Endothelial cell of umbilical vein (primary cell): ENCODE measurements at regions not wholly inside any gene's neighbourhood (a gene's known extent, or its start where the extent isn't known, plus 50 kb on each side); places are given as distances from the start of the nearest gene placed in this dataset.
A peak's percentile ranks its signal among the peaks of the same experiment; 100 is the strongest.

Experiments
- BruUV-seq: library from RNA; stranded (reverse); fragments of 400-500 nt; replicated peaks from 2 replicates; lab custom pipeline; 2021; lab: Mats Ljungman, UMichigan
- CTCF ChIA-PET: fragments of 300-600, 350-600 bp; sonication (Branson Sonifier 250); formaldehyde crosslinking; loops from one replicate; lab custom pipeline; 2021; ENCODE audit warnings: antibody characterized with exemption, inconsistent platforms; lab: Charles Lee
- POLR2A ChIA-PET: fragments of 300-600, 350-600 bp; sonication (Branson Sonifier 250); formaldehyde crosslinking; loops from one replicate; lab custom pipeline; 2021; ENCODE audit warnings: antibody characterized with exemption, inconsistent platforms; lab: Charles Lee
- DNase-seq: peaks from one replicate; pipeline ENCODE4 v3.0.0-alpha.2; 2011; ENCODE audit warnings: low read depth, low spot score
- FAIRE-seq: peaks from 2 replicates; lab custom pipeline; 2011; peaks lifted over from hg19 to GRCh38; lab: Jason Lieb, UNC
- H2AFZ ChIP-seq: 2 replicates; pipeline ENCODE4 v1.6.0; 2012; ENCODE audit warnings: low read depth, low read length, control low read depth, inconsistent platforms
- H3K27ac ChIP-seq: 2 replicates; pipeline ENCODE4 v1.5.1; 2011; ENCODE audit warnings: low read depth, mild to moderate bottlenecking, control low read depth, low read length, moderate library complexity; ENCODE audit not compliant: insufficient read depth
- H3K27me3 ChIP-seq, 2 experiments: 2 replicates each; pipeline versions ENCODE4 v1.6.0 to v1.6.1; 2011; ENCODE audit warnings: low read length in 2 of 2, mixed read lengths in 1 of 2; ENCODE audit not compliant: control insufficient read depth in 2 of 2, insufficient read depth in 2 of 2
- H3K36me3 ChIP-seq, 2 experiments: 2 replicates in 1 of 2; 3 replicates in 1 of 2; pipeline ENCODE4 v1.5.1; 2011; ENCODE audit warnings: low read length in 2 of 2, mild to moderate bottlenecking in 1 of 2, moderate library complexity in 1 of 2; ENCODE audit not compliant: control insufficient read depth in 2 of 2, insufficient read depth in 2 of 2; ENCODE audit errors: extremely low read depth in 1 of 2
- H3K4me1 ChIP-seq: 3 replicates; pipeline ENCODE4 v1.5.1; 2011; ENCODE audit warnings: mild to moderate bottlenecking, low read length; ENCODE audit not compliant: control insufficient read depth, insufficient read depth; ENCODE audit errors: extremely low read depth
- H3K4me2 ChIP-seq: 2 replicates; pipeline ENCODE4 v1.6.1; 2011; ENCODE audit warnings: low read length, control low read depth, mixed read lengths; ENCODE audit not compliant: insufficient read depth
- H3K4me3 ChIP-seq, 3 experiments: fragments of 200-600 bp in 1 of 3; sonication (generic), shearing (Covaris generic) in 1 of 3; replicated peaks in 1 of 3; 2 replicates each; pipeline ENCODE4 v1.5.1; 2011 to 2016; ENCODE audit warnings: control low read depth in 3 of 3, low read length in 3 of 3, mild to moderate bottlenecking in 2 of 3, inconsistent platforms in 1 of 3, low read depth in 1 of 3, moderate library complexity in 1 of 3; ENCODE audit not compliant: insufficient read depth in 1 of 3
- H3K79me2 ChIP-seq: 2 replicates; pipeline ENCODE4 v1.6.0; 2012; ENCODE audit warnings: low read length, inconsistent platforms; ENCODE audit not compliant: control insufficient read depth, insufficient read depth
- H3K9ac ChIP-seq: replicated peaks from 2 replicates; pipeline ENCODE3; 2011; ENCODE audit warnings: low read length, control low read depth; ENCODE audit not compliant: insufficient read depth; ENCODE audit errors: extremely low read depth
- H3K9me1 ChIP-seq: replicated peaks from 3 replicates; pipeline ENCODE4 v1.6.0; 2011; ENCODE audit warnings: mild to moderate bottlenecking, low read length; ENCODE audit not compliant: control insufficient read depth, insufficient read depth; ENCODE audit errors: extremely low read depth
- H3K9me3 ChIP-seq: replicated peaks from 2 replicates; pipeline ENCODE4 v1.5.1; 2012; ENCODE audit warnings: low read length, inconsistent platforms; ENCODE audit not compliant: control insufficient read depth, insufficient read depth
- H4K20me1 ChIP-seq: replicated peaks from 2 replicates; pipeline ENCODE3; 2011; ENCODE audit warnings: mild to moderate bottlenecking, low read length; ENCODE audit not compliant: control insufficient read depth, insufficient read depth; ENCODE audit errors: extremely low read depth
- CTCF ChIP-seq, 2 donors: IDR thresholded peaks; 1 replicate in 1 of 2; 2 replicates in 1 of 2; pipeline ENCODE4 v1.5.1; 2011; ENCODE audit warnings: low read length in 2 of 2, mild to moderate bottlenecking in 2 of 2, moderate library complexity in 2 of 2, control low read depth in 1 of 2, inconsistent platforms in 1 of 2, low read depth in 1 of 2; ENCODE audit not compliant: insufficient read depth in 1 of 2; ENCODE audit errors: extremely low read depth in 1 of 2
- EZH2 ChIP-seq: IDR thresholded peaks from 2 replicates; pipeline ENCODE4 v1.6.1; 2012; ENCODE audit warnings: borderline replicate concordance, low read depth, mild to moderate bottlenecking, moderate library complexity, low read length, inconsistent platforms; ENCODE audit not compliant: severe bottlenecking
- FOS ChIP-seq: IDR thresholded peaks from 2 replicates; pipeline ENCODE4 v1.6.1; 2011; ENCODE audit warnings: mild to moderate bottlenecking, low read length, moderate library complexity, borderline replicate concordance; ENCODE audit not compliant: insufficient read depth
- GATA2 ChIP-seq: IDR thresholded peaks from 2 replicates; pipeline ENCODE4 v1.7.0; 2011; ENCODE audit warnings: low read depth, mild to moderate bottlenecking, moderate library complexity, mixed read lengths, low read length; ENCODE audit not compliant: insufficient read length, insufficient read depth
- JUN ChIP-seq: IDR thresholded peaks from 2 replicates; pipeline ENCODE4 v1.6.1; 2011; ENCODE audit warnings: borderline replicate concordance, low read depth; ENCODE audit not compliant: insufficient read length, insufficient read depth
- MAX ChIP-seq: IDR thresholded peaks from 2 replicates; pipeline ENCODE4 v1.6.1; 2011; ENCODE audit not compliant: insufficient read depth, insufficient read length
- MYC ChIP-seq: IDR thresholded peaks from one replicate; pipeline ENCODE4 v1.6.1; 2011; ENCODE audit warnings: mild to moderate bottlenecking, low read depth, low read length
- POLR2A ChIP-seq: IDR thresholded peaks from 2 replicates; pipeline ENCODE4 v1.6.1; 2012; ENCODE audit warnings: low read depth, mild to moderate bottlenecking, control low read depth, low read length
- POLR2AphosphoS5 ChIP-seq: IDR thresholded peaks from 2 replicates; pipeline ENCODE4 v1.6.1; 2012; ENCODE audit warnings: low read depth, mild to moderate bottlenecking, control low read depth, low read length, moderate library complexity; ENCODE audit not compliant: insufficient read depth
- dilution Hi-C: fragments of 300-500 bp; cut with MboI; formaldehyde crosslinking; loops from one replicate; pipeline ENCODE4 v1.15.0; 2019; ENCODE audit warnings: low sequenced_read_pairs; ENCODE audit not compliant: extremely low pct_ligation_motif_present
- intact Hi-C: fragments of 100-400 bp; cut with micrococcal nuclease; formaldehyde crosslinking; loops from one replicate; pipeline ENCODE4 v1.10.0; 2022

- H3K4me2 ChIP-seq: peak overlapping the region; percentile 24
- no peak for FAIRE-seq
- H3K79me2 ChIP-seq: no peaks in the 10 kb centered on the region
- H3K27ac ChIP-seq: no peak overlapping the region
- no peaks in the 10 kb centered on the region for H3K36me3 ChIP-seq
- H2AFZ ChIP-seq: no peak overlapping the region
- peak; percentile 5 for DNase-seq
- no peak overlapping the region for H3K9ac ChIP-seq
- ChIA-PET CTCF (no interaction called here), POLR2A (no interaction called here)
- intact Hi-C loops (no loop called here), dilution Hi-C loops (no loop called here)
- H3K4me3 ChIP-seq: no peak overlapping the region
- H3K9me3 ChIP-seq: no peaks in the 10 kb centered on the region
- TF ChIP-seq POLR2AphosphoS5 (no peak), JUN (no peak), GATA2 (no peak), MYC (no peak), EZH2 (no peak), POLR2A (no peak), FOS (no peak), MAX (no peak), CTCF (IDR thresholded peaks at IDR 0.05; ENCODE audit: extremely low read depth in 1 of 2, insufficient read depth in 1 of 2, low read depth in 1 of 2, low read length in 2 of 2) (no peak)
- H3K4me1 ChIP-seq: no peaks in the 10 kb centered on the region
- H3K27me3 ChIP-seq: no peaks in the 10 kb centered on the region
- no peaks in the 10 kb centered on the region for H4K20me1 ChIP-seq
- H3K9me1 ChIP-seq: no peaks in the 10 kb centered on the region
- no TSS peak for BruUV-seq
Observed at GRCh38 chr3:165983284-165983683, 146.1 kb upstream of the BCHE start.
